ENCODE measurements at regions not wholly inside any gene's neighbourhood (a gene's known extent, or its start where the extent isn't known, plus 50 kb on each side); places are given as distances from the start of the nearest gene placed in this dataset.
A peak's percentile ranks its signal among the peaks of the same experiment; 100 is the strongest.

DNA sequence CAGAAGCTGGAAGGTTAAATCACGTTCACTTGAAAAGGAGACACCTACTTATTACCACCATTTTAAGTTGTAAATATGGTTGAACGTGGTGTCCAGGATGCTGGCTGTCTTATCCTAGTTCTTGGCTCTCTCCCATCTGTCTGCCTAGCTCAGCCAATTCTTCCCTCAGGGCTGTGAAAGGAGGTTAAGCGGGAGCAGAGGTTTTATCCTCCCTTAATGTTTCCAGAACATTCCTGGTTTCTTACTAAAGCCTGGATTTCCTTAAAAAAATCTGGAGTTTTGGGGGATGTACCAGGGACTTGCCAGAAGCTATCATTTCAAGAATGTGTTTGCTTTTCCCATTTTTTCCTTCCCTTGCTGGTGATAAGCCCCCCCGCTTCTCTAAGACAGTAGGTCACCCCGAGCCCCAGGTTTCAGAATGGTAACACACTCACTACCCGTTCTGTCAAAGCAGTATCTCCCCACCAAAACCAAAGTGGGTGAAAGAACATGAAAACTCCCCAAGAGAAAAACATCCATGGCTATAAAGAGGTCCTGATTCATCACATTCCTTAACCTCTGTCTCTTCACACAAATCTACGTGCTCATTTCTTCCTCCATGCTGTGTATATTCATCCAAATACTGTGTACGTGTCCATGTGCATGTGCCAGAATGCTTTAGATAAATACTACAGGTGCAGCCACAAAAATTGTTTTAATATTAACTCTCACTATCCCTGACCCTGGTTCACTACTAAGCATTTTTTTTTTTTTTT is 114.7 kb downstream of the MAP3K21 start:
- Histone ChIP-seq H3K4me2 (ENCODE audit: insufficient read depth, low read length) (no peak overlapping the region), H3K36me3 (ENCODE audit: control insufficient read depth, insufficient read depth, low read length) (no peaks in the 10 kb centered on the region), H3K27ac (ENCODE audit: extremely low read depth, low read depth, low read length) (no peak overlapping the region), H4K20me1 (replicated peaks; ENCODE audit: control insufficient read depth, insufficient read depth, low read length) (no peaks in the 10 kb centered on the region), H3K27me3 (ENCODE audit: control insufficient read depth in 2 of 2, insufficient read depth in 2 of 2, low read length in 2 of 2) (no peaks in the 10 kb centered on the region), H3K9ac (ENCODE audit: insufficient read depth in 1 of 2, low read depth in 2 of 2, low read length in 2 of 2) (no peak overlapping the region), H3K4me3 (no peak overlapping the region), H3K9me1 (ENCODE audit: control insufficient read depth, insufficient read depth, low read length) (no peaks in the 10 kb centered on the region), H2AFZ (ENCODE audit: low read depth, low read length) (peak overlapping the region; percentile 91; the same call in 1 of the 2 replicates), H3K79me2 (ENCODE audit: control insufficient read depth, insufficient read depth, low read length) (no peaks in the 10 kb centered on the region), H3K9me3 (replicated peaks; ENCODE audit: control insufficient read depth, insufficient read depth, low read depth, low read length) (peaks cover 10% of the 10 kb centered on the region; the same call in 1 of the 2 replicates), H3K4me1 (replicated peaks in 1 of 2; ENCODE audit: control insufficient read depth in 2 of 2, insufficient read depth in 2 of 2, low read length in 2 of 2) (peaks cover 0 to 4% of the 10 kb centered on the region in 2 experiments; a peak in 2 of 5 replicates)
- in situ Hi-C loops (cut with MboI) (no loop called here), intact Hi-C loops (cut with micrococcal nuclease) (loop anchor here (5.0 kb wide), 1 partner anchor 225 kb away; no protein-coding TSS in a partner anchor)
- ChIA-PET POLR2A (no interaction called here), CTCF (ENCODE audit: low intra/inter-chr PET ratio) (interaction anchor here (0.6 to 2.2 kb wide), 3 partner anchors 349 to 623 kb away, joined by 3 to 14 read pairs (median 7); no protein-coding TSS in a partner anchor)
- FAIRE-seq, result no peak
- 42% methylated on average over 8 of the region's 8 CpGs for WGBS (ENCODE audit: insufficient coverage, low coverage, missing lambda C conversion rate)
- no peak for ATAC-seq
- no peak for DNase-seq (ENCODE audit: extremely low read depth in 1 of 4, low spot score in 3 of 4)
- no TSS peak for BruUV-seq (replicated peaks)
- TF ChIP-seq HDAC1 (IDR thresholded peaks at IDR 0.05), result no peak
- TF ChIP-seq TCF3 (CRISPR knock-in tag; IDR thresholded peaks at IDR 0.05), result no peak
- TF ChIP-seq HDAC6 (IDR thresholded peaks at IDR 0.05; ENCODE audit: low read depth, low read length), result no peak
- TF ChIP-seq E2F1 (CRISPR knock-in tag; IDR thresholded peaks at IDR 0.05), result no peak
- TF ChIP-seq CHD2 (IDR thresholded peaks at IDR 0.05; ENCODE audit: low read depth, low read length), result no peak
- TF ChIP-seq E2F5 (CRISPR knock-in tag; IDR thresholded peaks at IDR 0.05), result no peak
- TF ChIP-seq, protein P1, sequence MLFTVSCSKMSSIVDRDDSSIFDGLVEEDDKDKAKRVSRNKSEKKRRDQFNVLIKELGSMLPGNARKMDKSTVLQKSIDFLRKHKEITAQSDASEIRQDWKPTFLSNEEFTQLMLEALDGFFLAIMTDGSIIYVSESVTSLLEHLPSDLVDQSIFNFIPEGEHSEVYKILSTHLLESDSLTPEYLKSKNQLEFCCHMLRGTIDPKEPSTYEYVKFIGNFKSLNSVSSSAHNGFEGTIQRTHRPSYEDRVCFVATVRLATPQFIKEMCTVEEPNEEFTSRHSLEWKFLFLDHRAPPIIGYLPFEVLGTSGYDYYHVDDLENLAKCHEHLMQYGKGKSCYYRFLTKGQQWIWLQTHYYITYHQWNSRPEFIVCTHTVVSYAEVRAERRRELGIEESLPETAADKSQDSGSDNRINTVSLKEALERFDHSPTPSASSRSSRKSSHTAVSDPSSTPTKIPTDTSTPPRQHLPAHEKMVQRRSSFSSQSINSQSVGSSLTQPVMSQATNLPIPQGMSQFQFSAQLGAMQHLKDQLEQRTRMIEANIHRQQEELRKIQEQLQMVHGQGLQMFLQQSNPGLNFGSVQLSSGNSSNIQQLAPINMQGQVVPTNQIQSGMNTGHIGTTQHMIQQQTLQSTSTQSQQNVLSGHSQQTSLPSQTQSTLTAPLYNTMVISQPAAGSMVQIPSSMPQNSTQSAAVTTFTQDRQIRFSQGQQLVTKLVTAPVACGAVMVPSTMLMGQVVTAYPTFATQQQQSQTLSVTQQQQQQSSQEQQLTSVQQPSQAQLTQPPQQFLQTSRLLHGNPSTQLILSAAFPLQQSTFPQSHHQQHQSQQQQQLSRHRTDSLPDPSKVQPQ (CRISPR knock-in tag; IDR thresholded peaks at IDR 0.05; ENCODE audit: borderline replicate concordance), result no peak
- TF ChIP-seq CHCHD3 (CRISPR knock-in tag; IDR thresholded peaks at IDR 0.05), result no peak
- no peak for TF ChIP-seq SRSF9 (IDR thresholded peaks at IDR 0.05; ENCODE audit: borderline replicate concordance, low read depth, low read length)
- TF ChIP-seq HNRNPH1 (optimal IDR thresholded peaks at IDR 0.05; ENCODE audit: low read depth, low read length), result no peak
- TF ChIP-seq KLF10 (CRISPR knock-in tag; IDR thresholded peaks at IDR 0.05), result no peak
- TF ChIP-seq, protein P2, sequence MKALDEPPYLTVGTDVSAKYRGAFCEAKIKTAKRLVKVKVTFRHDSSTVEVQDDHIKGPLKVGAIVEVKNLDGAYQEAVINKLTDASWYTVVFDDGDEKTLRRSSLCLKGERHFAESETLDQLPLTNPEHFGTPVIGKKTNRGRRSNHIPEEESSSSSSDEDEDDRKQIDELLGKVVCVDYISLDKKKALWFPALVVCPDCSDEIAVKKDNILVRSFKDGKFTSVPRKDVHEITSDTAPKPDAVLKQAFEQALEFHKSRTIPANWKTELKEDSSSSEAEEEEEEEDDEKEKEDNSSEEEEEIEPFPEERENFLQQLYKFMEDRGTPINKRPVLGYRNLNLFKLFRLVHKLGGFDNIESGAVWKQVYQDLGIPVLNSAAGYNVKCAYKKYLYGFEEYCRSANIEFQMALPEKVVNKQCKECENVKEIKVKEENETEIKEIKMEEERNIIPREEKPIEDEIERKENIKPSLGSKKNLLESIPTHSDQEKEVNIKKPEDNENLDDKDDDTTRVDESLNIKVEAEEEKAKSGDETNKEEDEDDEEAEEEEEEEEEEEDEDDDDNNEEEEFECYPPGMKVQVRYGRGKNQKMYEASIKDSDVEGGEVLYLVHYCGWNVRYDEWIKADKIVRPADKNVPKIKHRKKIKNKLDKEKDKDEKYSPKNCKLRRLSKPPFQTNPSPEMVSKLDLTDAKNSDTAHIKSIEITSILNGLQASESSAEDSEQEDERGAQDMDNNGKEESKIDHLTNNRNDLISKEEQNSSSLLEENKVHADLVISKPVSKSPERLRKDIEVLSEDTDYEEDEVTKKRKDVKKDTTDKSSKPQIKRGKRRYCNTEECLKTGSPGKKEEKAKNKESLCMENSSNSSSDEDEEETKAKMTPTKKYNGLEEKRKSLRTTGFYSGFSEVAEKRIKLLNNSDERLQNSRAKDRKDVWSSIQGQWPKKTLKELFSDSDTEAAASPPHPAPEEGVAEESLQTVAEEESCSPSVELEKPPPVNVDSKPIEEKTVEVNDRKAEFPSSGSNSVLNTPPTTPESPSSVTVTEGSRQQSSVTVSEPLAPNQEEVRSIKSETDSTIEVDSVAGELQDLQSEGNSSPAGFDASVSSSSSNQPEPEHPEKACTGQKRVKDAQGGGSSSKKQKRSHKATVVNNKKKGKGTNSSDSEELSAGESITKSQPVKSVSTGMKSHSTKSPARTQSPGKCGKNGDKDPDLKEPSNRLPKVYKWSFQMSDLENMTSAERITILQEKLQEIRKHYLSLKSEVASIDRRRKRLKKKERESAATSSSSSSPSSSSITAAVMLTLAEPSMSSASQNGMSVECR (CRISPR knock-in tag; IDR thresholded peaks at IDR 0.05), result no peak
- TF ChIP-seq SLC30A9 (CRISPR knock-in tag; IDR thresholded peaks at IDR 0.05), result no peak
